HCT116 (cell line): ENCODE measurements at regions not wholly inside any gene's neighbourhood (a gene's known extent, or its start where the extent isn't known, plus 50 kb on each side); places are given as distances from the start of the nearest gene placed in this dataset.

ENCODE experiments used
- EZH2 ChIP-seq: fragments of 200-600 bp; sonication (generic); IDR thresholded peaks from 2 replicates; pipeline ENCODE4 v1.6.1; 2017; ENCODE audit warnings: antibody characterized with exemption, mixed run types
- POLR2A ChIP-seq: IDR thresholded peaks from 2 replicates; pipeline ENCODE4 v1.7.0; 2011; ENCODE audit warnings: borderline replicate concordance; ENCODE audit not compliant: insufficient read depth, insufficient read length; ENCODE audit errors: extremely low read depth
- POLR2AphosphoS5 ChIP-seq: IDR thresholded peaks from 2 replicates; pipeline ENCODE4 v1.6.1; 2011; ENCODE audit warnings: mild to moderate bottlenecking, low read depth, low read length, moderate library complexity
- SIN3A ChIP-seq: IDR thresholded peaks from 2 replicates; pipeline ENCODE4 v1.6.1; 2012; ENCODE audit warnings: low read depth
- TF ChIP-seq, protein P1 (sequence below), 3 experiments: fragments of 200-600 bp in 1 of 3; sonication (generic) in 1 of 3; IDR thresholded peaks in 2 of 3; conservative IDR thresholded peaks in 1 of 3; 2 replicates each; pipeline ENCODE4 v1.5.1; 2012 to 2017; ENCODE audit warnings: low read depth in 2 of 3, low read length in 2 of 3, antibody characterized with exemption in 1 of 3, borderline replicate concordance in 1 of 3, control low read depth in 1 of 3, mild to moderate bottlenecking in 1 of 3, mixed read lengths in 1 of 3, mixed run types in 1 of 3, moderate library complexity in 1 of 3; ENCODE audit not compliant: insufficient read depth in 1 of 3
- TF ChIP-seq, protein P2 (sequence below): IDR thresholded peaks from 2 replicates; pipeline ENCODE4 v1.6.1; 2012
- TF ChIP-seq, protein P3 (sequence below): IDR thresholded peaks from 2 replicates; pipeline ENCODE4 v1.6.1; 2012
- TF ChIP-seq, protein P4 (sequence below): IDR thresholded peaks from 2 replicates; pipeline ENCODE4 v1.6.1; 2011; ENCODE audit warnings: mild to moderate bottlenecking, low read length, moderate library complexity; ENCODE audit not compliant: insufficient replicate concordance; ENCODE audit errors: extremely low read depth
- TF ChIP-seq, protein P5 (sequence below): IDR thresholded peaks from 2 replicates; pipeline ENCODE4 v1.6.1; 2012; ENCODE audit warnings: low read depth

DNA sequence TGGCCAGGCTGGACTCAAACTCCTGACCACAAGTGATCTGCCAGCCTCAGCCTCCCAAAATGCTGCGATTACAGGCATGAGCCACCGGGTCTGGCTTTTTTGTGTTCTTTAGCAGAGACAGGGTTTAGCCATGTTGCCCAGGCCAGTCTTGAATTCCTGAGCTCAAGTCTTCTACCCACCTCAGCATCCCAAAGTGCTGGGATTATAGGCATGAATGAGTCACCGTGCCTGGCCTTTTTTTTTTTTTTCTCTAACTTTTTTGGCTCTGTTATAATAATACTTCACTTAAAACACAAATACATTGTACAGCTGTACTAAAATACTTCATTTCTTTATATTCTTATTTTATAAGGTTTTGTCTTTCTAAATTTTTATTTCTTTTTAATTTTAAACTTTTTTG lies 599.5 kb upstream of the PCDH9 start:
- TF ChIP-seq, protein P1, sequence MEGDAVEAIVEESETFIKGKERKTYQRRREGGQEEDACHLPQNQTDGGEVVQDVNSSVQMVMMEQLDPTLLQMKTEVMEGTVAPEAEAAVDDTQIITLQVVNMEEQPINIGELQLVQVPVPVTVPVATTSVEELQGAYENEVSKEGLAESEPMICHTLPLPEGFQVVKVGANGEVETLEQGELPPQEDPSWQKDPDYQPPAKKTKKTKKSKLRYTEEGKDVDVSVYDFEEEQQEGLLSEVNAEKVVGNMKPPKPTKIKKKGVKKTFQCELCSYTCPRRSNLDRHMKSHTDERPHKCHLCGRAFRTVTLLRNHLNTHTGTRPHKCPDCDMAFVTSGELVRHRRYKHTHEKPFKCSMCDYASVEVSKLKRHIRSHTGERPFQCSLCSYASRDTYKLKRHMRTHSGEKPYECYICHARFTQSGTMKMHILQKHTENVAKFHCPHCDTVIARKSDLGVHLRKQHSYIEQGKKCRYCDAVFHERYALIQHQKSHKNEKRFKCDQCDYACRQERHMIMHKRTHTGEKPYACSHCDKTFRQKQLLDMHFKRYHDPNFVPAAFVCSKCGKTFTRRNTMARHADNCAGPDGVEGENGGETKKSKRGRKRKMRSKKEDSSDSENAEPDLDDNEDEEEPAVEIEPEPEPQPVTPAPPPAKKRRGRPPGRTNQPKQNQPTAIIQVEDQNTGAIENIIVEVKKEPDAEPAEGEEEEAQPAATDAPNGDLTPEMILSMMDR (IDR thresholded peaks at IDR 0.05 in 2 of 3, conservative IDR thresholded peaks at IDR 0.05 in 1 of 3; ENCODE audit: borderline replicate concordance in 1 of 3, insufficient read depth in 1 of 3, low read depth in 2 of 3, low read length in 2 of 3), result no peak
- TF ChIP-seq, protein P2, sequence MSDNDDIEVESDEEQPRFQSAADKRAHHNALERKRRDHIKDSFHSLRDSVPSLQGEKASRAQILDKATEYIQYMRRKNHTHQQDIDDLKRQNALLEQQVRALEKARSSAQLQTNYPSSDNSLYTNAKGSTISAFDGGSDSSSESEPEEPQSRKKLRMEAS, result no peak
- TF ChIP-seq, protein P3, sequence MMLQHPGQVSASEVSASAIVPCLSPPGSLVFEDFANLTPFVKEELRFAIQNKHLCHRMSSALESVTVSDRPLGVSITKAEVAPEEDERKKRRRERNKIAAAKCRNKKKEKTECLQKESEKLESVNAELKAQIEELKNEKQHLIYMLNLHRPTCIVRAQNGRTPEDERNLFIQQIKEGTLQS, result no peak
- TF ChIP-seq SIN3A, result no peak
- no peak for TF ChIP-seq POLR2A
- TF ChIP-seq POLR2AphosphoS5, result no peak
- TF ChIP-seq, protein P4, sequence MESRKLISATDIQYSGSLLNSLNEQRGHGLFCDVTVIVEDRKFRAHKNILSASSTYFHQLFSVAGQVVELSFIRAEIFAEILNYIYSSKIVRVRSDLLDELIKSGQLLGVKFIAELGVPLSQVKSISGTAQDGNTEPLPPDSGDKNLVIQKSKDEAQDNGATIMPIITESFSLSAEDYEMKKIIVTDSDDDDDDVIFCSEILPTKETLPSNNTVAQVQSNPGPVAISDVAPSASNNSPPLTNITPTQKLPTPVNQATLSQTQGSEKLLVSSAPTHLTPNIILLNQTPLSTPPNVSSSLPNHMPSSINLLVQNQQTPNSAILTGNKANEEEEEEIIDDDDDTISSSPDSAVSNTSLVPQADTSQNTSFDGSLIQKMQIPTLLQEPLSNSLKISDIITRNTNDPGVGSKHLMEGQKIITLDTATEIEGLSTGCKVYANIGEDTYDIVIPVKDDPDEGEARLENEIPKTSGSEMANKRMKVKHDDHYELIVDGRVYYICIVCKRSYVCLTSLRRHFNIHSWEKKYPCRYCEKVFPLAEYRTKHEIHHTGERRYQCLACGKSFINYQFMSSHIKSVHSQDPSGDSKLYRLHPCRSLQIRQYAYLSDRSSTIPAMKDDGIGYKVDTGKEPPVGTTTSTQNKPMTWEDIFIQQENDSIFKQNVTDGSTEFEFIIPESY, result no peak
- TF ChIP-seq, protein P5, sequence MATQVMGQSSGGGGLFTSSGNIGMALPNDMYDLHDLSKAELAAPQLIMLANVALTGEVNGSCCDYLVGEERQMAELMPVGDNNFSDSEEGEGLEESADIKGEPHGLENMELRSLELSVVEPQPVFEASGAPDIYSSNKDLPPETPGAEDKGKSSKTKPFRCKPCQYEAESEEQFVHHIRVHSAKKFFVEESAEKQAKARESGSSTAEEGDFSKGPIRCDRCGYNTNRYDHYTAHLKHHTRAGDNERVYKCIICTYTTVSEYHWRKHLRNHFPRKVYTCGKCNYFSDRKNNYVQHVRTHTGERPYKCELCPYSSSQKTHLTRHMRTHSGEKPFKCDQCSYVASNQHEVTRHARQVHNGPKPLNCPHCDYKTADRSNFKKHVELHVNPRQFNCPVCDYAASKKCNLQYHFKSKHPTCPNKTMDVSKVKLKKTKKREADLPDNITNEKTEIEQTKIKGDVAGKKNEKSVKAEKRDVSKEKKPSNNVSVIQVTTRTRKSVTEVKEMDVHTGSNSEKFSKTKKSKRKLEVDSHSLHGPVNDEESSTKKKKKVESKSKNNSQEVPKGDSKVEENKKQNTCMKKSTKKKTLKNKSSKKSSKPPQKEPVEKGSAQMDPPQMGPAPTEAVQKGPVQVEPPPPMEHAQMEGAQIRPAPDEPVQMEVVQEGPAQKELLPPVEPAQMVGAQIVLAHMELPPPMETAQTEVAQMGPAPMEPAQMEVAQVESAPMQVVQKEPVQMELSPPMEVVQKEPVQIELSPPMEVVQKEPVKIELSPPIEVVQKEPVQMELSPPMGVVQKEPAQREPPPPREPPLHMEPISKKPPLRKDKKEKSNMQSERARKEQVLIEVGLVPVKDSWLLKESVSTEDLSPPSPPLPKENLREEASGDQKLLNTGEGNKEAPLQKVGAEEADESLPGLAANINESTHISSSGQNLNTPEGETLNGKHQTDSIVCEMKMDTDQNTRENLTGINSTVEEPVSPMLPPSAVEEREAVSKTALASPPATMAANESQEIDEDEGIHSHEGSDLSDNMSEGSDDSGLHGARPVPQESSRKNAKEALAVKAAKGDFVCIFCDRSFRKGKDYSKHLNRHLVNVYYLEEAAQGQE, result no peak
- no peak for TF ChIP-seq EZH2
